Osteocyte (in vitro differentiated cells): ENCODE measurements at regions not wholly inside any gene's neighbourhood (a gene's known extent, or its start where the extent isn't known, plus 50 kb on each side); places are given as distances from the start of the nearest gene placed in this dataset.

ENCODE experiments used
- DNase-seq: peaks from one replicate; pipeline ENCODE4 v3.0.0; 2021; ENCODE audit warnings: mixed read lengths; ENCODE audit not compliant: unreplicated experiment; ENCODE audit errors: extremely low spot score
- H3K27ac Mint-ChIP-seq: one replicate; pipeline ENCODE4 v1.8.0; 2021; ENCODE audit warnings: mild to moderate bottlenecking, mixed read lengths; ENCODE audit not compliant: unreplicated experiment
- H3K27me3 Mint-ChIP-seq: one replicate; pipeline ENCODE4 v1.8.0; 2021; ENCODE audit warnings: mixed read lengths; ENCODE audit not compliant: unreplicated experiment
- H3K36me3 Mint-ChIP-seq: one replicate; pipeline ENCODE4 v1.8.0; 2021; ENCODE audit warnings: mixed read lengths; ENCODE audit not compliant: unreplicated experiment
- H3K4me1 Mint-ChIP-seq: one replicate; pipeline ENCODE4 v1.8.0; 2021; ENCODE audit warnings: mixed read lengths; ENCODE audit not compliant: unreplicated experiment
- H3K4me3 Mint-ChIP-seq: one replicate; pipeline ENCODE4 v1.8.0; 2021; ENCODE audit warnings: mild to moderate bottlenecking, moderate library complexity, mixed read lengths; ENCODE audit not compliant: unreplicated experiment
- H3K9me3 Mint-ChIP-seq: one replicate; pipeline ENCODE4 v1.8.0; 2021; ENCODE audit warnings: mixed read lengths; ENCODE audit not compliant: unreplicated experiment
- TF ChIP-seq, protein P1 (sequence below): fragments of 200-600 bp; sonication (generic); IDR thresholded peaks from 2 replicates; pipeline ENCODE4 v1.5.0; 2021; ENCODE audit warnings: antibody characterized with exemption, mild to moderate bottlenecking, moderate library complexity

DNA sequence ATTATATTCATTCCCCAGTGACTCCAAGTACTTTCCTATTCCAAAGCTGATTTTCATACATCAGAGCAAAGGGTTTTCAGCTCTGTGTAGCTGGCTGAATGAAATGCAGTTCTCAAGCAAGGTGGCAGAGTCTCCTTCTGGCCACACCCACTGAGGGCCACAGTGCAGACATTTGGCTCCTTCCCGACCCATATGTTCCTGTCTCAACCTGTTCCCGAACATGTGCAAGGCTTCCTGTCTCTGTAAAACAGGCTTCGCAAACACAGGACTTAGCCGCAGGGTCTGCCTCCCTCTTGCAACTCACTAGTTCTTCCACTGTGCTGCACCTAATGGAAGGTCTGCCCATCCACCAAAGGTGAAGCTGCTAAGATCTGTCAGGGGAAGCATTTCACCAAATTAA, 249.2 kb downstream of the MID1IP1 start:
- TF ChIP-seq, protein P1, sequence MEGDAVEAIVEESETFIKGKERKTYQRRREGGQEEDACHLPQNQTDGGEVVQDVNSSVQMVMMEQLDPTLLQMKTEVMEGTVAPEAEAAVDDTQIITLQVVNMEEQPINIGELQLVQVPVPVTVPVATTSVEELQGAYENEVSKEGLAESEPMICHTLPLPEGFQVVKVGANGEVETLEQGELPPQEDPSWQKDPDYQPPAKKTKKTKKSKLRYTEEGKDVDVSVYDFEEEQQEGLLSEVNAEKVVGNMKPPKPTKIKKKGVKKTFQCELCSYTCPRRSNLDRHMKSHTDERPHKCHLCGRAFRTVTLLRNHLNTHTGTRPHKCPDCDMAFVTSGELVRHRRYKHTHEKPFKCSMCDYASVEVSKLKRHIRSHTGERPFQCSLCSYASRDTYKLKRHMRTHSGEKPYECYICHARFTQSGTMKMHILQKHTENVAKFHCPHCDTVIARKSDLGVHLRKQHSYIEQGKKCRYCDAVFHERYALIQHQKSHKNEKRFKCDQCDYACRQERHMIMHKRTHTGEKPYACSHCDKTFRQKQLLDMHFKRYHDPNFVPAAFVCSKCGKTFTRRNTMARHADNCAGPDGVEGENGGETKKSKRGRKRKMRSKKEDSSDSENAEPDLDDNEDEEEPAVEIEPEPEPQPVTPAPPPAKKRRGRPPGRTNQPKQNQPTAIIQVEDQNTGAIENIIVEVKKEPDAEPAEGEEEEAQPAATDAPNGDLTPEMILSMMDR, result no peak
- Mint-ChIP-seq H3K4me3 (no peak overlapping the region), H3K36me3 (no peaks in the 10 kb centered on the region), H3K27ac (no peak overlapping the region), H3K4me1 (no peaks in the 10 kb centered on the region), H3K27me3 (peaks cover 2% of the 10 kb centered on the region), H3K9me3 (peaks cover 9% of the 10 kb centered on the region)
- DNase-seq, result no peak

DNA sequence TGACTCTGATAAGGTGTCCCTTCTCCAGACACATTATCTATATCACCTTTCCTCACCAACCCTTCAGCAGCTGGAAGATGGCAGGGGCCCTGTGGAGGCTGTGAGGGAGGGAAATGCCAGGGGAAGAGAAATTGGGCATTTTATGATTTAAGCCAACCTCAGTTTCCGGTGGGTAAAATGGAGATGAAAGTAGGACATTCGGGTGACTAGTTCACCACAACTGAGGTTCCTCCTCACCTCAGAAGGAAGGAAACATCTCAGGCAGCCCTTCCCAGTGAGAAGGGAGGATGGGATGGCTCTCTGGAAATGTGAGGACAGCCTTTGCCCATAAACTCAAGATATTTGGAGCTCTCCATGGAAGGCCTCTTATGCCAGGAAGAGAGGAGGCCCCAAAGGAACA, 251.5 kb downstream of the MID1IP1 start:
- no peak for DNase-seq
- peaks cover 17% of the 10 kb centered on the region for H3K9me3 Mint-ChIP-seq
- no peaks in the 10 kb centered on the region for H3K4me1 Mint-ChIP-seq
- no peaks in the 10 kb centered on the region for H3K36me3 Mint-ChIP-seq
- H3K27me3 Mint-ChIP-seq, result peaks cover 2% of the 10 kb centered on the region
- TF ChIP-seq, protein P1, result no peak
- no peak overlapping the region for H3K27ac Mint-ChIP-seq
- H3K4me3 Mint-ChIP-seq, result no peak overlapping the region

DNA sequence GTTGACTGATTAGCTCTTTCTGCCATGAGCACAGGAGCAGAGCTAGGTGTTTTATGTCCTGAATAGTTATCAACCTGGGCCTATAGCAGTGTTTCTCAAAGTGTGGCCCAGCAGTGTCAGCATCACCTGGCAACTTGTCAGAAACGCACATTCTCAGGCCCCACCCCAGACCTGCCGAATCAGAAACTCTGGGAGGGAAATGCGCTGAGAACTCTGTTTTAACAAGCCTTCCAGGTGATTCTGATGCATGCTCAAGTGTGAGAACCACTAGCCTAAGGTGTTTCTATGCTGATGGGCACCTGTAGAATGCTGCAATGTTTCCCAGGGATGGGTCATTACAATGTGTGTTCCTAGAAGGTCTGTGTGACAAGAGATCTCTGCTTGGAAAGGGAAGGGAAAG, 257.5 kb downstream of the MID1IP1 start:
- Mint-ChIP-seq H3K36me3 (no peaks in the 10 kb centered on the region), H3K27me3 (no peaks in the 10 kb centered on the region), H3K4me1 (no peaks in the 10 kb centered on the region), H3K4me3 (no peak overlapping the region), H3K27ac (no peak overlapping the region), H3K9me3 (peaks cover 28% of the 10 kb centered on the region)
- DNase-seq, result no peak
- TF ChIP-seq, protein P1, result no peak

DNA sequence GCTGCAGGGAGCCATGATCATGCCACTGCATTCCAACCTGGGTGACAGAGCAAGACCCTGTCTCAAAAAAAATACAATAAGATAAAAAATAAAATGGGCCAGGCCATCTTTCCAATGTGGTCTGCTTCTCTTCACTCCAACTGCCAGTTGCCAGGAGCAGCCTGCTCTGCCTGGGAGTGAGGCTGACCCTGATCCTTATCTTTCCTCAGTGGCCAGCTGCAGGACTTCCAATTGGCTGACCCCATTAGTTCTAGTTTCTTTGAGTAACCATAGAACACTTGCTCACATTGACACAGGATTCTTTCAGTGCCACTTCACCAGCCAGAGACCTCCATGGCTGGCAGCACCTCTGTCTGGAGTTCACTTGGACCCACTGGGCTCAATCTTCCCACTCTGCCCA, 258.6 kb downstream of the MID1IP1 start:
- no peaks in the 10 kb centered on the region for H3K27me3 Mint-ChIP-seq
- H3K4me3 Mint-ChIP-seq, result no peak overlapping the region
- TF ChIP-seq, protein P1, result no peak
- no peak for DNase-seq
- no peak overlapping the region for H3K27ac Mint-ChIP-seq
- peaks cover 28% of the 10 kb centered on the region for H3K9me3 Mint-ChIP-seq
- H3K36me3 Mint-ChIP-seq, result no peaks in the 10 kb centered on the region
- no peaks in the 10 kb centered on the region for H3K4me1 Mint-ChIP-seq

DNA sequence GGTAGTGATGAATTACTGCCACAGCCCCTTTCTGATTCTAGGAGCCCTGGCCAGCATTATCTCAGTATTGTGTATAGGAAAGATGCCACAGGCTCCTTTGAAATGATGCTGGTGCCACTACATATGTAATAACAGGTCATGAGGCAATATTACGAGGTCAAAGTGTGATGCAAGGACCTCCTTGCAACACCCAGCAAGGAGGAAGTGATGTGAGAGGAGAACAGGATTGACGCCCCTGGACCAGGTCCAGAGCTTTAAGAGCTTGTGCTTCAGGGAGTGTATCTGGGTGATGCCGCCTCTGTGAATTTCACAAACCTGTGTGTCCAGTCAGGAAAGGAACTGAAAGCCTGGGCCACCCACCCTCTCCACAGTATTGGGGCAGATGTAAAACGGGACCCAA, 261.8 kb downstream of the MID1IP1 start:
- Mint-ChIP-seq H3K27me3 (peaks cover 6% of the 10 kb centered on the region), H3K4me1 (no peaks in the 10 kb centered on the region), H3K36me3 (no peaks in the 10 kb centered on the region), H3K4me3 (no peak overlapping the region), H3K27ac (no peak overlapping the region), H3K9me3 (peaks cover 8% of the 10 kb centered on the region)
- no peak for DNase-seq
- TF ChIP-seq, protein P1, result no peak
